Sigmoid colon (tissue), 6 donors: ENCODE measurements at regions not wholly inside any gene's neighbourhood (a gene's known extent, or its start where the extent isn't known, plus 50 kb on each side); places are given as distances from the start of the nearest gene placed in this dataset.
A peak's percentile ranks its signal among the peaks of the same experiment; 100 is the strongest.

ENCODE experiments used
- DNase-seq: peaks from one replicate; pipeline ENCODE4 v3.0.0-alpha.2; 2019
- H3K27ac ChIP-seq, 4 donors: fragments of 200-600 bp; sonication (generic); one replicate each; pipeline ENCODE4 v1.5.1; 2016 to 2019; ENCODE audit warnings: mild to moderate bottlenecking in 1 of 4
- H3K27me3 ChIP-seq, 3 donors: fragments of 200-600 bp; sonication (generic); one replicate each; pipeline ENCODE4 v1.5.1; 2019; ENCODE audit warnings: mild to moderate bottlenecking in 1 of 3
- H3K36me3 ChIP-seq, 4 donors: fragments of 200-600 bp; sonication (generic); one replicate each; pipeline ENCODE4 v1.5.1; 2016 to 2019
- H3K4me1 ChIP-seq, 4 donors: fragments of 200-600 bp; sonication (generic); one replicate each; pipeline ENCODE4 v1.5.1; 2017 to 2019
- H3K4me3 ChIP-seq, 4 donors: fragments of 200-600 bp; sonication (generic); one replicate each; pipeline ENCODE4 v1.5.1; 2017 to 2019; ENCODE audit warnings: mild to moderate bottlenecking in 2 of 4, moderate library complexity in 1 of 4
- H3K9me3 ChIP-seq, 4 donors: fragments of 200-600 bp in 3 of 4; sonication (generic) in 3 of 4; one replicate each; pipeline versions ENCODE4 v1.5.1 to v1.6.1; 2013 to 2019
- EP300 ChIP-seq, 4 donors: sonication (generic); formaldehyde crosslinking; IDR thresholded peaks; one replicate each; pipeline ENCODE4 v1.6.1; 2017; ENCODE audit warnings: antibody characterized with exemption in 4 of 4
- POLR2A ChIP-seq, 2 donors: fragments of 450-650 bp; IDR thresholded peaks; one replicate each; pipeline ENCODE4 v1.6.1; 2016; ENCODE audit warnings: antibody characterized with exemption in 2 of 2, mild to moderate bottlenecking in 2 of 2, moderate library complexity in 2 of 2
- POLR2AphosphoS5 ChIP-seq, 4 donors: sonication (generic); formaldehyde crosslinking; IDR thresholded peaks; one replicate each; pipeline ENCODE4 v1.6.1; 2017; ENCODE audit warnings: antibody characterized with exemption in 4 of 4
- WGBS, 2 donors: extraction: QIAGEN DNeasy Blood & Tissue Kit; methylation state at CpG; one replicate each; pipeline ENCODE4 v1.1.7; 2013; 5-methylcytosine and 5-hydroxymethylcytosine counted together
- intact Hi-C: fragments of 100-400 bp; cut with DNase I; formaldehyde crosslinking; loops from one replicate; pipeline ENCODE4 v1.15.1; 2023
- TF ChIP-seq, protein P1 (sequence below), 4 experiments: fragments of 450-650 bp in 3 of 4; fragments of 200-600 bp in 1 of 4; IDR thresholded peaks; one replicate each; pipeline ENCODE4 v1.5.1; 2016 to 2019; ENCODE audit warnings: antibody characterized with exemption in 4 of 4, mild to moderate bottlenecking in 3 of 4, moderate library complexity in 2 of 4
- donor health status: healthy with polysubstance abuse.
- donor health status: healthy.

DNA sequence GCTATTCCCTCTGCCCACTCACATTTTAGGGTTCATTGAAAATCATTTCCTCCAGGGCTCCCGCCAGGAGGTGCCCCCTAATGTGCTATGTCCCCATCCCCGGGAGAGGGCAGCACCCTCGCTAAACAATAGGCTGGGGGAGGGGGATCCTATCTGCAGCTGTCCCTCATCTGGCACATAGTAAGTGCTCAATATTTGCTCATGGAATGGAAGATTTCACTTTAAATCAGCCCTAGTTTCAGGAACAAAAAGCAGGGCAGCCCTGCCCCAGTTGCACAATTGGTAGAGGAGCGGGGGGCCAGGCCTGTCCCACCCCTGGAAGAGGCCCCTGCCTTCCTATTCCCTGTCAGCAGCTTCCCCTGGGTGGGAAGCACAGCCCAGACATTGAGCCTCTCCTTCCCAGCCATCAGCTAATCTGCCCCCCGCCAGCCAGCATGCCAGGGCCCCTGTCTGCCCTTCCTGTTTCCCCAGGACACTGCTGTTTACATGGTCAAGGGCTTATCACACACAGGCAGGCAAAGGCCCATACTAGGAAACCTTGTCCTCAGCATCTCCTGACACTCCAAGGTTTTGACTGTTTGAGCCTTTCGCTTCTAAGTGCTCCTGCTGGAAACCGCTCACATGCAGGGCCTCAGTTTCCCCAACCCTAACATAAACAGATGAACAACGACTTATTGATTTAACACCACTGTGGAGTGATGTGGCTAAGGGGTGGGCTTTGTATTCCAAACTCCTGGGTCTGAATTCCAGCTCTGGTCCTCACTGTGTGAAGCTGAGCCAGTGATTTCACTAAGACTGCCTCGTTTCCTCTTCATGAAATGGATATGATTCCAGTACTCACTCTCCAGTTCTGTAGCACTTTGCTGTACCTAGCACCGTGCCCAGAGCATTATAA, 130.7 kb upstream of the ZMIZ1 start:
- no peaks in the 10 kb centered on the region for H3K9me3 ChIP-seq
- H3K27ac ChIP-seq: no peak overlapping the region
- WGBS, 2 donors: 72 to 77% methylated on average over 10 of the region's 10 CpGs
- H3K27me3 ChIP-seq: no peaks in the 10 kb centered on the region
- DNase-seq: no peak
- intact Hi-C loops: no loop called here
- H3K4me3 ChIP-seq: no peak overlapping the region
- peaks cover 0 to 18% (median 12%) of the 10 kb centered on the region in 4 donors for H3K4me1 ChIP-seq
- no peaks in the 10 kb centered on the region for H3K36me3 ChIP-seq
- no peak for TF ChIP-seq POLR2AphosphoS5 (IDR thresholded peaks at IDR 0.05)
- TF ChIP-seq POLR2A (IDR thresholded peaks at IDR 0.05): no peak
- TF ChIP-seq, protein P1, sequence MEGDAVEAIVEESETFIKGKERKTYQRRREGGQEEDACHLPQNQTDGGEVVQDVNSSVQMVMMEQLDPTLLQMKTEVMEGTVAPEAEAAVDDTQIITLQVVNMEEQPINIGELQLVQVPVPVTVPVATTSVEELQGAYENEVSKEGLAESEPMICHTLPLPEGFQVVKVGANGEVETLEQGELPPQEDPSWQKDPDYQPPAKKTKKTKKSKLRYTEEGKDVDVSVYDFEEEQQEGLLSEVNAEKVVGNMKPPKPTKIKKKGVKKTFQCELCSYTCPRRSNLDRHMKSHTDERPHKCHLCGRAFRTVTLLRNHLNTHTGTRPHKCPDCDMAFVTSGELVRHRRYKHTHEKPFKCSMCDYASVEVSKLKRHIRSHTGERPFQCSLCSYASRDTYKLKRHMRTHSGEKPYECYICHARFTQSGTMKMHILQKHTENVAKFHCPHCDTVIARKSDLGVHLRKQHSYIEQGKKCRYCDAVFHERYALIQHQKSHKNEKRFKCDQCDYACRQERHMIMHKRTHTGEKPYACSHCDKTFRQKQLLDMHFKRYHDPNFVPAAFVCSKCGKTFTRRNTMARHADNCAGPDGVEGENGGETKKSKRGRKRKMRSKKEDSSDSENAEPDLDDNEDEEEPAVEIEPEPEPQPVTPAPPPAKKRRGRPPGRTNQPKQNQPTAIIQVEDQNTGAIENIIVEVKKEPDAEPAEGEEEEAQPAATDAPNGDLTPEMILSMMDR (IDR thresholded peaks at IDR 0.05): no peak
- no peak for TF ChIP-seq EP300 (IDR thresholded peaks at IDR 0.05)

DNA sequence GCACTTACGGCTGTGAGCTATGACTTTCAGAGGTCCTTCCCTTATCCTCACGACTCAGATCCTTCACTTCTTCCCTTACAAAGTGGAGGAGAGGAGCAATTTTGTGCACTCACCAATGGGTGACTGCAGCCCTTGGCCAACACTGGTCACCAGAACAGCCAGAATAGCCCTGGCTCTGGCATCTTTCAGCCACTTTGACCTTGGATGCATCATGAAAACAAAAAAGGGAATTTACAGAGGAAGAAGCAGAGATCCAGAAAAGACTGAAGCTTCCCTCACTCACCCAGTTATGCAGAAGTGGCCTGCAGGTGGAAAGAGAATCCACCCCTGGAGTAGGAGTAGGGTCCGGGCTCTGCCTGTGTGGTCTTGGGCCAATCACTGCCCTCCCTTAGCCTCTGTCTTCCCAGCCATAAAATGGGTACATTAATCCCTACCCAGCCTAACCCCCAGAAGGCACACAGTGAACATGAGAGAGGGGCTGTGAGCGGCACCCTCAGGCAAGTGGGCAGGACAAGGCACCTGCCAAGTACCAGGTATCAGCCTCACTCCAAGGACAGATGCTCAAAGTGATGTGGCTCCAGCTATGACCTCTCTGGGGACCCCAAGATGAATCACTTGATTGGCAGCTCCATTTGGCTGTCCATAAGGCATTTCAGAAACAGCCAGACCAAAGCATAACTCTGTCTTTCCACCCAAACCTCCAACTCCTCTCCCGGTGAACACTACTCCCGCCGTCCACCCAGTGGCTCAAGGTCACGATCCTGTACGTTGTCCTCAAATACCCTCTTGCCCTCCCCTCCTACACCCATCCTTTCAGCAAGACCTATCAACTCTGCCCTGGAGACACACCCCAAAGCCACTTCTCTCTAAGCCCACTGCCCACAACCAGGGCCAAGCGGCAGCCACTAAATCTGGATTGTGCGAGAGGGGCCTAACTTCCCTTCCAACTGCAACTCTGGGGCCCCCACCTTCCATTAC, 129.8 kb upstream of the ZMIZ1 start:
- Histone ChIP-seq H3K27me3 (no peaks in the 10 kb centered on the region), H3K36me3 (no peaks in the 10 kb centered on the region), H3K4me3 (no peak overlapping the region), H3K27ac (no peak overlapping the region), H3K9me3 (no peaks in the 10 kb centered on the region), H3K4me1 (peaks cover 0 to 23% (median 15%) of the 10 kb centered on the region in 4 donors)
- intact Hi-C loops: no loop called here
- TF ChIP-seq, protein P1 (IDR thresholded peaks at IDR 0.05): no peak
- TF ChIP-seq POLR2A (IDR thresholded peaks at IDR 0.05) (no peak), EP300 (IDR thresholded peaks at IDR 0.05) (no peak), POLR2AphosphoS5 (IDR thresholded peaks at IDR 0.05) (no peak)
- 94 to 96% methylated on average over 11 of the region's 11 CpGs for WGBS, 2 donors
- DNase-seq: no peak

DNA sequence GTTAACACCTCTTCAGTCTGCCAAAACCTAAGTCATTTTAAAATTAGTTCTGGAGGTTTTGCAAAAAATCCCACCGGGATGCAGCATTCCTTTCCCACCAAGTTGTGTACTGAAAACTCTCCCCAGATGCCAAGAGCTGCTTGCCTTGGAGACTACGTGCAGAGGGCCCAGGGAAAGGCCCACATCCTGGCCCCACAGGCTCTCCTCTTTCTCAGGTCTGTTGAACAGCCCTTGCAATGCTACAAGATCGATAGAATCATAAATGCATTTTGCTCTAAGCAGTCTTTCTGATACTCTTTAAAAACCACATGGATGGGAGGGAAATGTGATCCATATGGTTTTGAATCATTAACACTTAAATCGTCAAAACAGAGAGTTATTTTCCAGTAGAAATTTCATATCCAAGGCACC, 126.7 kb upstream of the ZMIZ1 start:
- H3K36me3 ChIP-seq: no peaks in the 10 kb centered on the region
- H3K9me3 ChIP-seq: no peaks in the 10 kb centered on the region
- no peak for DNase-seq
- TF ChIP-seq EP300 (IDR thresholded peaks at IDR 0.05) (no peak), POLR2AphosphoS5 (IDR thresholded peaks at IDR 0.05) (no peak), POLR2A (IDR thresholded peaks at IDR 0.05) (no peak)
- TF ChIP-seq, protein P1 (IDR thresholded peaks at IDR 0.05): no peak
- 73 to 79% methylated on average over 4 of the region's 4 CpGs for WGBS, 2 donors
- no peaks in the 10 kb centered on the region for H3K27me3 ChIP-seq
- no peak overlapping the region for H3K27ac ChIP-seq
- peaks cover 0 to 43% (median 37%) of the 10 kb centered on the region in 4 donors for H3K4me1 ChIP-seq
- intact Hi-C loops: loop anchor here (10.0 kb wide), 1 partner anchor 727 kb away; no protein-coding TSS in a partner anchor
- H3K4me3 ChIP-seq: no peak overlapping the region

DNA sequence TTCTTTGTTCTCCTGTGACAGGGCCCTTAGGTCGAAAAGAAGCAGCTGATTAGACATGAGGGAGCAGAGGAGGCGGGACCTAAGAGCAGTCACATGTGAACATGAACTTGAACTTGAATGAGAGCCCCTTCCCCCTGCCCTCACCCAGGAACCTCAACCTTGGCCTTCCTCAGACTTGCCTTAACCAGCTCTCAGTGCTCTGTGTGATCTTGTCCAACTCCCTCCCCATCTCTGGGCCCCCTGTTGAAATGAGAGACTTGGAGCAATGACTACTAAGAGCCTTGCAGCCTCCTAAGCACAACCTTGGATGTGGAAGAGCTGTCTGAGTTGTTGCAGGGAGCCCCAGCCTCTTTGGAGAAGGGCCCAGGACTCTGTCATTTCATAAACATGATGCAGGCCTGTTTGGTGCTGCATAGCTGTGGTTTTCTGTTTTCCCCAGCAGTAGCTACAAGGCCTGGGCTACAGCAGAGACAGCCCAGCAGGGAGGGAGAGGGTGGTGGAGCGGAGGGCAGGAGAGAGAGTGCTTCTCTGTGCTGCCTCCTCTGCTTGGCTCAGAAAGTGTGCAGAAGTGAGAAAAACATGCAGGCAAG, 123.9 kb upstream of the ZMIZ1 start:
- no peak overlapping the region for H3K4me3 ChIP-seq
- peaks cover 0 to 41% (median 39%) of the 10 kb centered on the region in 4 donors for H3K4me1 ChIP-seq
- no peak for TF ChIP-seq POLR2A (IDR thresholded peaks at IDR 0.05)
- peak; percentile 60 to 88 (median 85) for TF ChIP-seq POLR2AphosphoS5 (IDR thresholded peaks at IDR 0.05)
- peak in 2 of 4 donors; percentile 41 to 49 for TF ChIP-seq EP300 (IDR thresholded peaks at IDR 0.05)
- TF ChIP-seq, protein P1 (IDR thresholded peaks at IDR 0.05): no peak
- H3K36me3 ChIP-seq: no peaks in the 10 kb centered on the region
- peak overlapping the region; percentile 38 to 84 (median 81) for H3K27ac ChIP-seq
- peak; percentile 94 for DNase-seq
- 60 to 70% methylated on average over 3 of the region's 3 CpGs for WGBS, 2 donors
- intact Hi-C loops: loop anchor here (10.0 kb wide), 1 partner anchor 730 kb away; no protein-coding TSS in a partner anchor
- no peaks in the 10 kb centered on the region for H3K27me3 ChIP-seq
- H3K9me3 ChIP-seq: no peaks in the 10 kb centered on the region
